T1000 (cell line): ENCODE measurements at regions not wholly inside any gene's neighbourhood (a gene's known extent, or its start where the extent isn't known, plus 50 kb on each side); places are given as distances from the start of the nearest gene placed in this dataset.
"Not testable (repeated sequence)": the region's sequence is repeated elsewhere in the genome, so short reads cannot be mapped to it uniquely, and the experiment has no call there.

Experiments
- DNase-seq: peaks from one replicate; lab custom pipeline; 2025; ENCODE audit warnings: mixed read lengths; lab: John Stamatoyannopoulos, UW

GRCh38 chr12:20126601-20127000 is 241.7 kb upstream of the PDE3A start:
- DNase-seq, result no peak

- DNase-seq, result no peak
Observed at GRCh38 chr12:20127413-20127812, 240.9 kb upstream of the PDE3A start.

- no peak for DNase-seq
Observed at GRCh38 chr12:20128928-20129327, 239.4 kb upstream of the PDE3A start.

GRCh38 chr12:20132818-20133217 is 235.5 kb upstream of the PDE3A start:
- DNase-seq, result no peak

- DNase-seq, result no peak
Observed at GRCh38 chr12:20134652-20135051, 233.7 kb upstream of the PDE3A start.

- DNase-seq, result no peak
Observed at GRCh38 chr12:20140751-20141150, 227.6 kb upstream of the PDE3A start.

GRCh38 chr12:20142316-20142715 is 226.0 kb upstream of the PDE3A start:
- DNase-seq, result no peak

- DNase-seq, result no peak
Observed at GRCh38 chr12:20142956-20143355, 225.4 kb upstream of the PDE3A start.

GRCh38 chr12:20144341-20144740 is 224.0 kb upstream of the PDE3A start:
- no peak for DNase-seq

GRCh38 chr12:20148241-20148640 is 220.1 kb upstream of the PDE3A start:
- no peak for DNase-seq

- no peak for DNase-seq
Observed at GRCh38 chr12:20150835-20151422, 217.4 kb upstream of the PDE3A start.

GRCh38 chr12:20154052-20154451 is 214.3 kb upstream of the PDE3A start:
- no peak for DNase-seq

GRCh38 chr12:20155374-20155773 is 213.0 kb upstream of the PDE3A start:
- DNase-seq, result no peak

- DNase-seq, result not testable (repeated sequence)
Observed at GRCh38 chr12:20160899-20161298, 207.4 kb upstream of the PDE3A start.

- DNase-seq, result no peak
Observed at GRCh38 chr12:20174528-20175175, 193.7 kb upstream of the PDE3A start.

- no peak for DNase-seq
Observed at GRCh38 chr12:20175704-20176388, 192.5 kb upstream of the PDE3A start.

- no peak for DNase-seq
Observed at GRCh38 chr12:20181416-20182180, 186.7 kb upstream of the PDE3A start.

- DNase-seq, result no peak
Observed at GRCh38 chr12:20183563-20183962, 184.8 kb upstream of the PDE3A start.

GRCh38 chr12:20184514-20184913 is 183.8 kb upstream of the PDE3A start:
- no peak for DNase-seq

GRCh38 chr12:20187456-20187855 is 180.9 kb upstream of the PDE3A start:
- no peak for DNase-seq

- no peak for DNase-seq
Observed at GRCh38 chr12:20188930-20189653, 179.2 kb upstream of the PDE3A start.

GRCh38 chr12:20189767-20190166 is 178.6 kb upstream of the PDE3A start:
- no peak for DNase-seq
